NCI-H2107 (cell line): ENCODE measurements at regions not wholly inside any gene's neighbourhood (a gene's known extent, or its start where the extent isn't known, plus 50 kb on each side); places are given as distances from the start of the nearest gene placed in this dataset.
A peak's percentile ranks its signal among the peaks of the same experiment; 100 is the strongest.
"Not testable (repeated sequence)": the region's sequence is repeated elsewhere in the genome, so short reads cannot be mapped to it uniquely, and the experiment has no call there.

Experiments
- DNase-seq: peaks from one replicate; lab custom pipeline; 2025; lab: John Stamatoyannopoulos, UW

- DNase-seq = no peak
Observed at GRCh38 chr18:49694402-49694801, 118.9 kb downstream of the ACAA2 start.

DNA sequence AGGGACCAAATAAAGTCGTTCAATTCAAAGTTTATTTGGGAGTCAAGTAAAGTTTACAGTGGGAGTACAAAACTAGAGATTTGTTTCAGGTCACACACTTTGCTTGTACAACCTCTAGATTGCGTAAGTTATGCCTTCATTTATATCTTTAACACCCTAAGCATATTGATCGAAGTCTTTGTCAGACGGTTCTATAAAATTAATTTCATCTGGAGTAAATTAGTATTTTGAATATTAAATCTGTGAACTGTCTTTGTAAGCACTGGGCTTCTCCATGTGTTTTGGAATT is 119.7 kb downstream of the ACAA2 start:
- no peak for DNase-seq

DNA sequence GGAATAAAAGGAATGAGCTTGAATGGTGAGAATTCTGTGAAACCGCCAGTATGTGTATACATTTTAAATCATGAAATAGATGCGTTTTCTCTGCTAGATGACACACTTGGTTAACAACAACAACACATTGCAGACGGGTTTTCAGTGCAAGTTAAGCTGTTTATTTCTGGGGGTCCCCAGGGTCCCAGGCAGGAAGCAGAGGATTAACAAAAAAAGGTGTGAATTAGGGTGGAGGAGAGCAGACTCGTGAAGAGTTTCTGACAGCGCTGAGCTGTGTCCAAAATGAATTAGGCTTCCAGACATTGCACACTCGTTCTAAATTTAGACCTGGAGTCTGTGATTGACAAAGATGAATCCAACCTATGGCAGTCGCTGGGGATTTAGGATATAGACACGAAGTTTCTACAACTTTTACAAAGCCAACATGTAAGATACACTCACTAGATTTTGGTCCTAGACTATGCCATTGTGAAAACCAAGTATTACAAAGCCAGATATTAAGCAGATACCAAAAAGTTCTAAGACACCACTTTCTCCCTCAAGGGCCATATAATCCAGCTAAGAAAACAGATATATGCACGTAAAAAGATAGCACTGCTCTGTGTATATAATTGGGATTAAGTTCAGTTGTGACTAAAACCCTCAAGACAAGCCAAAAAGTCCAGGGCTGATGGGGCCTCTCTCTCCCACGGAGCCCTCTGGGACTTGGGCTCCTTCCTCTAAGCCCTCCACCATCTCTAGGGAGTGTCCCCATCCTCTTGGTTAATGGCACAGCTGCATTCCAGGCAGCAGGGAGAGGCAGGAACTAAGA is 120.2 kb downstream of the ACAA2 start:
- DNase-seq = no peak

DNA sequence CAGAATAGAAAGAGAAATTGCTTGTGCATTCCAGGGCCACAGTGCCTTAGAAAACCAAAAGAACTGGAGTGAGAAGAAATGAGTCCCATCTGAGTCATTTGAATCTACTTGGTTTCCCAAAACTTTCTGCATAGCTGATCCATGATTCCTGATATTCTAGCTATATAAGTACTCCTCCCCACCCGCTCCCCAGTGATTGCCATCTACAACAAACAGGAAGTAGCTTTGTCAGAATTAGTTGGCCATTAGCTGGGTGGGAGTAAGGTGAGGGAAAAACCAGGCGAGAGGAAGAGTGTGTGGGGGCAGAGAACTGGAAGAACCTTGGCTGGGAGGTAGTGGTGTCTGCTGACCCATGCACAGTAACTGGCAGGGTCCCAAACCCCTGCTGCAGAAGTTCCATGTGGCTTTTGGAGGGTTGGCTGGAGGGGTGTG is 122.1 kb downstream of the ACAA2 start:
- no peak for DNase-seq

- no peak for DNase-seq
Observed at GRCh38 chr18:49690312-49690711, 123.0 kb downstream of the ACAA2 start.

DNA sequence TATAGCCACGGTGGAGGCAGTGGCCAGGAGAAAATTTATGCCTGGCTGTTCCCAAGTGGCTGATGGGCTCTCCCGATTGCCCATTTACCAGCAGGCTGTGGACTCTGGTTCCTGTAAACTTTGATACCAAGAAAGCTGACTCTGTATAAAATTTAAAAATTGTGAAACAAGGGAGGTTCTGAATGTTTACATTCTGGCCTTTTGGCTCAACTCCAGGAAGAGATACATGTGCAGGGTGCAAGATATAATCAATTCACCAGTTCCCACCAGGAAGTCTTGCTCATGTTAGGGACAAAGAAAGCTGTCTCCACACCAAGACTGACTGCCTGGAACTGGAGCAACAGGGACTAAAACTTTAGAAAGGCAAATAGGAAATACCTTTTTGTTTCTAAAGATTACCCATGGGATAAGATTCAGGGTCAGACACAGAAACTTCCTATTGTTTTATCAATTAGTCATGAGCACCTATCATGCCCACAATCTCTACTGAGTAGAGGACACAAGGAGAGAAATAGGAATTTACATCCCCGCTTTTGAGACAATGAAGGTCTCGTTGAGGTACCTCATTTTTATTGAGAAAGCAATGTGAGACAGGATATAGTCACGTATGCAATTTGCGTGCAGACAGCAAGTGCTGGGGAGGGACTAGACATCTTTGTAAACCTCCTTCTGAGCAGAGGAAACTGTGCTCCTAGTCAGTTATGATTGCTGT is 123.5 kb downstream of the LIPG start:
- no peak for DNase-seq

- DNase-seq = not testable (repeated sequence)
Observed at GRCh38 chr18:49682803-49683190, 120.9 kb downstream of the LIPG start.

DNA sequence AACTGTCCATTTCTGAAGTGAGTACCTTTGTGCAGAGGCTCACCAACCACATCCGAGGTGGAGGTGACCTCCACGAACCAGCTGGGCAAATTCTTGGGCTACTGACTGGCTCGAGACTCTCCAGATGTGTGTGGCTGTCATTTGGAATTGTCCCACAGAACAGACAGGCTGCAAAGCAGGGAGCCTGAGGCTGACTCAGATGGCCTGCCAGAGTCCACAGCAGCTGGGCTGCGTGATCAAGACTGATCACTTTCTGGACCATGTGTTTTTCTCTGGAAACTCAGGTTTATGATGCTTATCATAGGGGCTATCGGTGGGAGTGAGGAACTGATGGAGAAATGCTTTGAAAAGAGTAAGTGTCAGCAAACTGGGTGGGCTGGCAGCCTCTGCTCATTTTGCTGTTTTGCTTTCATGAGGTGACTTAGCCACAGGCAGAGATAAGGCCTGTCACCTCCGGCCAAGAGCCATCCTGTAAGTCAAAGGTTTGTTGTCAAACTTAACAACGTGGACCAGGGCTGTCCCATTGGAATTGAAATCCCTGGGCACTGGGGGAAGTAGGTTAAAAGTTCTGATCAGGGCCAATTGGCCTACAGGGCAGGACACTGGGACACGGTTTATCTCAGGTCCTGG is 120.4 kb downstream of the LIPG start:
- no peak for DNase-seq

DNA sequence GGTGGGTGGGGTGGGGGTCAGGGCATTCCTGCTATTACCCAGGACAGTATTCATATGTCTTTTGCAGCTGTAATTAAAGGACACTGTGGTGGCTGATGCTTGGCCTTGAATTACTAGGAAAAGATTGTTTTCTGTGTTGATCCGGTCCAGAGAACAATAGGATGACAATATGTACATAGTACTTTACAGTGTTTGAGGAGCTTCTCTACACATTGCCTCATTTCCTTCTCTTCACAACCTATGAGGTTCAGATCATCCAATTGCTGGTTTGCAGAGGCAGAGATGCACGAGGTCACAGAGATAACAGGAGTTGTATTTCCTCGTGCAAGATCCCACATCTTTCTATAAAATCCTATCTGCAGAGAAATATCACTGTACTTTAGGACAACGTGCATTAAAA is 119.5 kb downstream of the LIPG start:
- DNase-seq = no peak

GRCh38 chr18:49678440-49678839 is 116.6 kb downstream of the LIPG start:
- DNase-seq = no peak

DNA sequence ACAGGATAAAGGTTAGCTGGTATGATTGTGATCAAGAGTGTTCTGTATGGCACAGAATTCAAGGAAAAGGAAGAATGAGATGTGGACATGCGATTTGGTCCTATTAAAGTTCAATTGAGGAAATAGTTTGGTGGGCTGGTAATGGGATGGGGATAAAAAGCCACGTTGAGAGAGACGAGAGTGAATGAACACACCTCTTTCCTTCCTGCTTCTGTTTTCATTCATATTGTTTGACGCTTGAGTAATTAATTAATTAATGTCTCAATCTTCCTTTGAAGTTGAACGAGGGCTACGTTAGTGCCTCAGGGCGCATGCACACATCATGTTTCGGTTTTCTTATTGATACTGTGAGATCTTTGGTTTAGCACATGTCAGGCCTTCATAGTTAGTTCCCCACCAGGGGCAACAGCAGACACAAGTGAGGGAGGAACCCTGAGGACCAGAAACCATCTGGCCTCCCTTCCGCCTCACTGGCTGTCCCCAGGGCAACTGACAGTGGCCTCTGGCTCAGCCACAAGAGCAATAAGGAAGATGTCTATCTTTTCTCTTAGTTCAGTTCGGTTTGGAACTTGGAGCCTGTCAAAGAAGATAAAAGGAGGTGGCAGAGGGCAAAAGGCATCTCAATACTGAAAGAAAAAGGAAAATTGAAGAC is 116.0 kb downstream of the LIPG start:
- DNase-seq = no peak

DNA sequence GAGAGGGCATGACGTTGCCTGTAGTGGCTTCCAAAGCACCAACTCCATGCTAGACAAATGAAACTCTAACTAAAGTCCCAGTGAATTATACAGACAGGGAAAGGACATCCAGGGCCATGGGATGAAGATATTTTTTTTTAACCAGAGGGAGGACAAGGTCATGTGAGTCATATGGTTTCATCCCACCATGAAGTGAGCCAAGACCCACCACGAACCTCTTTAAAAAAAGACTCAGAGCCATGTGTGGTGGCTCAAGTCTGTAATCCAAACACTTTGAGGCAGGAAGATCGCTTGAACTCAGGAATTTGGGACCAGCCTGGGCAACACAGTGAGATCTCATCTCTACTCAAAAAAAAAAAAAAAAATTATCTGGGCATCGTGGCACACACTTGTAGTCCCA is 115.2 kb downstream of the LIPG start:
- DNase-seq = no peak

DNA sequence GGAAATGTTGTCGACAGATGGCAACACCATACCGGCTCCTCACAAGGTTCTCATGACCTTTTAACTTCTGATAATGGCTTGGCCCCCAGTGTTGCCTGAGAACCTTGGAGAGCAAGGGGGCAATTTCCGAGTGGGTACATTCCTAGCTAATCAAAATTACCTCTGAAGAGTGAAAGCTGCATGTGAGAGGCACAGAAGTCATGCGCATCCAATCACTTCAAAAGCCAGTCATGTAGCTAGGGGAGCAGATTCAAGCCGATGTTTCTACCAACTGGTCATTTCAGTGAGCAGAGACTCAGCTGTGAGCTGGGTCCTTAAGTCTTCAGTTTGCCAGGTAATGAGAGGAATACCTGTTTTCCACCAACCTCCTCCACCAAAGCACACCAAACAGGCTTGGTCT is 111.4 kb downstream of the LIPG start:
- DNase-seq = no peak

DNA sequence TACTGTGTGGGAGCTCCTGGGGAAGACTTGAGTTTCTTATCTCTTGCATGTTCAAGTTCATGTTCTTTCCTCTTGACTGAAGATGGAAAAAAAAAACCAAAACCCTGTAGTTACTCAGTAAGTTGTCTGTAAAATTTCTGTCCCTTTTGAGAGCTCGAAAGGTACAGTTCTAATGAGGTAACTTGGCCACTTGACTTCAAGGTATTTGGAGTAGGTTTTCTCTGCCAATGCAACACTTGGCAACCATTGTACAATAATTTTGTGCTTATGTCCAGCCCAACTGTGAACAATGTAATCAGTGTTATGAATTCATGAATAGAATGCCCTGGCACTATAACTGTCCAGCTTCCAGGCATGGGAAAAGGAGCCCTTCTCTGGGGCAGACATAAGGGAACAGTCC is 111.0 kb downstream of the LIPG start:
- no peak for DNase-seq

DNA sequence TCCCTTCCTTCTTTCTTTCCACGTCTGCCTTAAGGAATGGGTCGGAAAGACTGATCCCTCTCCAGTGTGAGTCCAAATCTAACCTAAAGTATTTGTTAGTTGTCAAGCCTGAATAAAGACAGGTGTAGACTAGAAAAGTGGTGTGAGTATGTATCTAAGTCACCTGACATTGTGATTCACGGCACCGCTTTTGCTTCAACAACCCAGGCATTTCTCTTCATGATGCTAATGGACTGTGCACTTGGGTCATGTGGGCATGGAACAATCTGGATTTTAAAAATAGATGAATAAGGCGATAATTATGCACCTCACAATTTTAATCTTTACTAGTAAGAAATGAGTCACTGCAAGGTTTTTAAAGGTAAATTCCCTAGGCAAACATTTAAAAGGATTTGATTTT is 107.5 kb downstream of the LIPG start:
- no peak for DNase-seq

GRCh38 chr18:49668574-49669275 is 106.9 kb downstream of the LIPG start:
- DNase-seq = peak; percentile 22

GRCh38 chr18:49667462-49667861 is 105.6 kb downstream of the LIPG start:
- DNase-seq = no peak

GRCh38 chr18:49666045-49666775 is 104.4 kb downstream of the LIPG start:
- DNase-seq = no peak

DNA sequence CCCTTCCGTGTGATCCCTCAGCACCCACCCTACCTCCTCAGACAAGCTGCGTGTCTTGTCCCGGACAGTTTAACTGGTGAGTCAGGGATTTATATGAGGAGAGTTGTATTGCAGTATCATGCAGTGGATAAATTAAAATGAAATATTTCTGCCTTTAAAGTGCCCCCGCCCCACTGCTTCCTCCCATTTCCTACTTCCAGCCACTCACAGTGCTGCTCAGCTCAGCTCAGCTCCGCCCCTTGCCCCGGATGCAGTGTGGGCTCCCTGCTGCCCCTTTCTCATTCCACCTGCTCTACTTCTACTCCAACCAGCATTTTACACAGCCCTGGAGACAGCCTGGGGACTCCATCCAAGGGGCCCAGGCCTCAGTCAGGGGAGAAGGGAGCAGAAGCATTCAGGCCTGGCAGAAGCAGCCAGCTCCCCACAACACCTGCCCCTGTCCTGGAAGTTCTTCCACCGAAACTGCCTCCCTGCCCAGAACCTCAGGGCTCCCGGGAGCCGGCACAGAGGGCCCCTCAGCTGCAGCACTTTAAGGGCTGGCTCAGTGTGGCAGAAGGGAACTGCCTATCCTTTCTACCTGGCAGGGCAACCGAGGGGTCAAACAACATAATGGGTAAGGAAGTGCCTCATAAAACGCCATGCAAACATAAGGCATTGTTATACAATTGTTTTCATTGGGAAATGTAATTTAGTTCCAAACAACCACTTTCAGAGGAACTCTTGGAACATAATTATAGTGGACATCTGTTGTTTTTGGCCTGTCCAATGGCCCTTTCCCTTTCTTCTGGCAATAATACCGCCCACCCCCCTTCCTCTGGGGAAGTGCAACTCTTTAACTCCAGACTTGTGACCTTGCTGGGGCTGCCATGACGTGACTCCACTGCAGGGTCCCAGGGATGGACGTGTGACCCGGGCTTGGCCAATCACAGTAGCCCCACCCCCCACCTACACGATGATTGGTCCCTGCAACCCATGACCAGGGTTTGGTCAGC is 102.3 kb downstream of the LIPG start:
- no peak for DNase-seq

DNA sequence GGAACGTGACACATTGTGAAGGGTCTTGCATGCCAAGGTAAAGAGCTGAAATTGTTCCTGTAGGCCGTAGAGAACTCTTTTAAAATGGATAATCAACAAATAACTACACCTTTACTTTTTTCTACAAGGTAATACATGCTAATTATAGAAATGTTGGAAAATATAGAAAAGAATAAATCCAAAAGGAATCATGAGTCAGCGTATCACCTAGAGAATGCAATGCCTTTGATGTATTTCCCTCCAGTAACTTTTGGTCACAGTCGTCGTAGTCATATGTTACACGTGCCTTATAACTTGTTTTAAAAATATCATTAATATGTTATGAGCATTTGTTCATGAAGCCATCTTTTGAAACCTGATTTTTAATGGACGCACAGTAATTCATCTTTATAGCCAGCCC is 100.6 kb downstream of the LIPG start:
- DNase-seq = no peak
